Ovary (tissue), 3 donors: ENCODE measurements at regions not wholly inside any gene's neighbourhood (a gene's known extent, or its start where the extent isn't known, plus 50 kb on each side); places are given as distances from the start of the nearest gene placed in this dataset.

ENCODE experiments used
- CTCF ChIP-seq, 3 donors: fragments of 450-650 bp in 2 of 3; fragments of 200-600 bp in 1 of 3; IDR thresholded peaks; one replicate each; pipeline versions ENCODE4 v1.5.1 to v1.8.0; 2016 to 2022; ENCODE audit warnings: antibody characterized with exemption in 3 of 3, mild to moderate bottlenecking in 1 of 3
- EP300 ChIP-seq: sonication (generic); formaldehyde crosslinking; IDR thresholded peaks from one replicate; pipeline ENCODE4 v1.6.1; 2017; ENCODE audit warnings: antibody characterized with exemption
- donor health status: DM: no; HTN: no; CAD: no.

DNA sequence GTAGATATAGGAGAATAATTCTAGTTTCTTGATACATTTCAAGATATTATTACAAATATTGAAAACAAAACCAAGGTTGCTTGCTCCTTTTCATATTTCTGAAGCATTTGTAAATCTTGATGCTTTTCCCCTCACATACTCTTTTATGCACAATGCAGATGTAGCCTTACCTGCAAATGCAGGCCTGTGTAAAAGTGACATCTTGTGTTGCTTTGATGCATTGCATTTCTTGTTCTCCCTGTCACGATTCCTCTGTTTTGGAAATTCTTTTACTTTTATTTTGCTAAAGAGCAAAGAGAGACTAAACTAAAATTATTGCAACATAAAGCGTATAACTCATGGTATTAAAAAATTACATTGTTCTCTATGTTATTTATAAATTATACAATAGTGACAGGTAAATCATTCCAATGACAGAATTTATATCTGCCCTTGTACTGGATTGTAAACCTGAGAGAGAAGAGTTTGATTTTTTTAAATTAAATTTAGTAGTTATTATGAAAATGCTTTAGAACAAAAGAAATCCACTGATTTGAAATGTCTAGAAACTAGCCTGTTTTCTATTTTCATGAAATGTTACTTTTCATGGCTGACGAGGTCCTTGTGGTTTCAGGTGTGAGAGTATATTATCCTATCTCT is 970.0 kb downstream of the MAT2B start:
- no peak for TF ChIP-seq CTCF (IDR thresholded peaks at IDR 0.05)
- no peak for TF ChIP-seq EP300
